SK-N-SH treated with all-trans-retinoic acid at 6 μM for 48 hours (cell line): ENCODE measurements at regions not wholly inside any gene's neighbourhood (a gene's known extent, or its start where the extent isn't known, plus 50 kb on each side); places are given as distances from the start of the nearest gene placed in this dataset.

ENCODE experiments used
- ARNTL ChIP-seq: fragments of 450-650 bp; formaldehyde crosslinking; IDR thresholded peaks from 2 replicates; pipeline ENCODE4 v1.5.0; 2020; ENCODE audit warnings: low read depth, mild to moderate bottlenecking, moderate library complexity, borderline replicate concordance
- ZFP3 ChIP-seq: fragments of 250-450 bp; sonication (Bioruptor Pico); IDR thresholded peaks from 2 replicates; pipeline ENCODE4 v1.5.0; 2020; ENCODE audit warnings: mild to moderate bottlenecking, moderate library complexity

- TF ChIP-seq ARNTL (CRISPR knock-in tag) (no peak), ZFP3 (CRISPR knock-in tag) (no peak)
Observed at GRCh38 chr2:193885419-193885818, 1690.7 kb upstream of the TMEFF2 start.
